Cardiac fibroblast (primary cell): ENCODE measurements at regions not wholly inside any gene's neighbourhood (a gene's known extent, or its start where the extent isn't known, plus 50 kb on each side); places are given as distances from the start of the nearest gene placed in this dataset.
"Not testable (repeated sequence)": the region's sequence is repeated elsewhere in the genome, so short reads cannot be mapped to it uniquely, and the experiment has no call there.

ENCODE experiments used
- DNase-seq, 2 donors: peaks; one replicate each; pipeline versions ENCODE4 v3.0.0 to v3.0.0-alpha.2; 2010; ENCODE audit warnings: low read depth in 2 of 2
- H3K4me3 ChIP-seq, 2 donors: replicated peaks in 1 of 2; 1 replicate in 1 of 2; 2 replicates in 1 of 2; pipeline ENCODE4 v1.5.1; 2011; ENCODE audit warnings: low read depth in 2 of 2, low read length in 2 of 2, mild to moderate bottlenecking in 2 of 2, moderate library complexity in 1 of 2
- CTCF ChIP-seq: IDR thresholded peaks from one replicate; pipeline ENCODE4 v1.5.1; 2011; ENCODE audit warnings: low read depth, mild to moderate bottlenecking, low read length, inconsistent platforms

- not testable (repeated sequence) for DNase-seq, H3K4me3 ChIP-seq
These were observed 676.4 kb upstream of the ZNF337 start for GRCh38 chr20:26373066-26373465.

- no peak for TF ChIP-seq CTCF
- no peak overlapping the region for H3K4me3 ChIP-seq
- no peak for DNase-seq
These were observed 657.9 kb upstream of the ZNF337 start for GRCh38 chr20:26354511-26354910.

GRCh38 chr20:26347396-26347795 lies 650.7 kb upstream of the ZNF337 start:
- TF ChIP-seq CTCF = no peak
- no peak overlapping the region for H3K4me3 ChIP-seq
- no peak for DNase-seq

GRCh38 chr20:26340460-26341065 lies 643.9 kb upstream of the ZNF337 start:
- not testable (repeated sequence) for DNase-seq, H3K4me3 ChIP-seq

GRCh38 chr20:26324177-26324576 lies 627.5 kb upstream of the ZNF337 start:
- no peak for DNase-seq
- H3K4me3 ChIP-seq = no peak overlapping the region
- no peak for TF ChIP-seq CTCF

GRCh38 chr20:26315054-26315453 lies 618.4 kb upstream of the ZNF337 start:
- no peak for TF ChIP-seq CTCF
- no peak for DNase-seq
- no peak overlapping the region for H3K4me3 ChIP-seq

GRCh38 chr20:26309720-26310119 lies 613.1 kb upstream of the ZNF337 start:
- DNase-seq, H3K4me3 ChIP-seq: not testable (repeated sequence)

- DNase-seq = no peak
- no peak for TF ChIP-seq CTCF
- H3K4me3 ChIP-seq = no peak overlapping the region
These were observed 612.3 kb upstream of the ZNF337 start for GRCh38 chr20:26308961-26309360.
